ENCODE measurements at regions not wholly inside any gene's neighbourhood (a gene's known extent, or its start where the extent isn't known, plus 50 kb on each side); places are given as distances from the start of the nearest gene placed in this dataset.

GRCh38 chr2:18001671-18002070 lies 123.2 kb downstream of the KCNS3 start:
- TF ChIP-seq RAD21 (IDR thresholded peaks at IDR 0.05) (no peak), CTCF (IDR thresholded peaks at IDR 0.05; ENCODE audit: low read depth, low read length, missing input control) (no peak), TAF1 (conservative IDR thresholded peaks at IDR 0.05) (no peak), JUND (IDR thresholded peaks at IDR 0.05) (no peak), YY1 (IDR thresholded peaks at IDR 0.05) (no peak), REST (IDR thresholded peaks at IDR 0.05) (no peak), FOXA1 (IDR thresholded peaks at IDR 0.05) (no peak), HNF4A (conservative IDR thresholded peaks at IDR 0.05) (no peak), SP1 (IDR thresholded peaks at IDR 0.05) (no peak), ATF3 (IDR thresholded peaks at IDR 0.05) (no peak)

Measured in liver (tissue), 3 donors.